GM19351 (cell line): ENCODE measurements at regions not wholly inside any gene's neighbourhood (a gene's known extent, or its start where the extent isn't known, plus 50 kb on each side); places are given as distances from the start of the nearest gene placed in this dataset.

Experiments used
- ATAC-seq: cut with Tn5 transposase; IDR thresholded peaks from one replicate; pipeline ENCODE4 v1.9.1; 2021; ENCODE audit warnings: mild to moderate bottlenecking, moderate library complexity; ENCODE audit not compliant: unreplicated experiment

GRCh38 chr1:29993950-29994349, 729.4 kb downstream of the MATN1 start:
- no peak for ATAC-seq

GRCh38 chr1:29991815-29992214, 731.6 kb downstream of the MATN1 start:
- no peak for ATAC-seq

DNA sequence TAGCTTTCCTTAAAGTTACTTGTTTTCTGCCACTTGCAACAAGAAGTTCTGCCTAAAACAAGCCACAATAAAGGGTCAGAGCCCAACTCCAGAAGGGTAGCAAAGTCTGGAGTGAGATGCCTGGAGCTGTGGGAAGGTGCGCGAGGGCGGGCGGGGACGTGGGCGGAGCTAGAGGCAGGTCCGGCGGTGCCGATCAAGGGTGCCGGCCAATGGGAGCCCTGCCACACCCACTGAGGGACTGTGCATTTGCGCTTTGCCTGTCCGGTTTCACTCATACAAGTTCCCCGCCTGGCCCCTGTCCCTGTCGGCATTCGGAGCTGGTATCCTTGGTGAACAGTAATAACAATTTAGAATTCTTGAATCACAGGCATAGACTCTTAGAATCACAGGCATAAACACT, 732.4 kb downstream of the MATN1 start:
- ATAC-seq, result no peak

DNA sequence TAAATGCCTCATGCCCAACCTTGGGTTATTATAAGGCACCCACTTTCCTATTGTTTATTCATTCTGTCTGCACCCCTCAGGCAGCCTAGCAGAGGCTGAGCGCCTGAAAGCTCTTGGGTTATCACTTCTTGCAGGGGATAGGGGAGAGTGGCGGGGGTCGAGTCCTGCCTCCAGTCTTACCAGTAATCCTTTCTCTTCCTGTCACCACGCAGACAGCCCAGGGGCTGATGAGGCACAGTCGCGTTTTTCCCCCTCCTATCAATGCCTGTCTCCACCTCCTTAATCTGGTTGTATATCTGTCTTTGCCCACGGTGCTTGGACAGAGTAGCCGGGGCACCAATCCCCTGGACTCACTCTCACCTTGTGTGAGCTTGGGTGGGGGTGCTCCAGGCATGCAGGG, 733.1 kb downstream of the MATN1 start:
- no peak for ATAC-seq

- no peak for ATAC-seq
Measured at GRCh38 chr1:29986986-29987385, 736.4 kb downstream of the MATN1 start.

DNA sequence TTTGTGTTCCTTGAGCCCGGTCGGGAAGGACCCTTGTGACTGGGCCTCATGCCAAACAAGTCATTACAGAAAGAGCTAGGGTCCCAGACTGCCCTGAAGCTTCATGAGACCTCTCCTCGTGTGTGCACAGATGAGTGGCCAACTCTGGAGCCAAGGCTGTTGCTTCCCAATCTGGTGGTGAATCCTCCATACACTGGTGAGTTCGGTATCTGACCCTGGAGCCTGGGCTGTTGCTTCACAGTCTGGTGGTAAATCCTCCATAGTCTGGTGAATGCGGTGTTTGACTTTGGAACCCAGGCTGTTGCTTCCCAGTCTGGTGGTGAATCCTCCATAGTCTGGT, 737.8 kb downstream of the MATN1 start:
- ATAC-seq, result no peak

GRCh38 chr1:29984862-29985605, 738.4 kb downstream of the MATN1 start:
- ATAC-seq, result no peak

- no peak for ATAC-seq
Measured at GRCh38 chr1:29984166-29984861, 739.1 kb downstream of the MATN1 start.

DNA sequence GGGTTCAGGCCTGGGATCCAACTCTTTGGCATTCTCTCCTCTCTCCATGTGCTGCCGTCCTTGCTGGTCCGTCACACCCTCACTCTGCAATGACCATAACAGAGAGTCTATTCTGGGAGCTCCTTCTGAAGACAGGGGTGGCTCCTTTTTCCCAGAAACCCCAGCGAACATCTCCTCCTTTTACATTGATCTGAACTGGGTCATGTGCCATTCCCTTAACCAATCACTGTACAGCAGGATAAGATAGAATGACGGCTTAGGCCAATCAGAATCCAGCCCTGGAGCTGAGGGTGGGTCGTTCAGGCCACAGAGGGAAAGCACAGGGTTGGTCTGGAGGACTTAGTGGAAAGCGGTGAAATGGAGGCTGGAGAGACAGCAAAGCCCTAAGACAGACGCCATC, 740.1 kb downstream of the MATN1 start:
- no peak for ATAC-seq

DNA sequence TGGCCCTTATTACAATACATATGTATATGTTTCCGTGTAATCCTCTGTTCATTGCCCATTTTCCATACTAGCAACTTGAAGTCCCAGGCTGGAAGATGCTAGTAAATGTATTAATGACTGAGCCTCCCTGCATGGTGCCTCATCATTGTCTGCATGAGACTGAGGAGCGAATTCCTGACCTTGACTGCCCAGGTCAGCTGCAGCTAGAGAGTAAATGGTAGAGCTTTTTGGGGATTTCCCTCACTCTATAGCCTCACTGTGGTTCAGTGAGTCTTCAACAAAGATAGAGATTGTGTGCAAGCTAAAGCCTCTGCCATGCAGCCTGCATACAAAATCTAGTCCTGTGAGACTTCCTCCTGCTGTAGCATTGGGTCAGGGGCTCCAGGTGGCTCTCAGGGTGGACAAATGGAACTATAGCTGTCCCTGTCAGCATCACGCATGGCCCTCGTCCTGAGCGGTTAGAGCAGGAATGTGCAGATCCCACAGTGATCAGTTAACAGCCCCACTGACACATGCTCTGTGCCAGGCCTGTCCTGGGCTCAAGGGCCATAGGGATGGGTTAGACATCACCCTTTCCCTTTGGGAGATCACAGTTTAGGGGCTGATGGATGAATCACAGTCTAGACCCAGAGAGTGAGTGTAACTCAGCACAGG, 741.7 kb downstream of the MATN1 start:
- no peak for ATAC-seq

- ATAC-seq, result no peak
Measured at GRCh38 chr1:29977550-29977949, 741.2 kb downstream of the PTPRU start.

DNA sequence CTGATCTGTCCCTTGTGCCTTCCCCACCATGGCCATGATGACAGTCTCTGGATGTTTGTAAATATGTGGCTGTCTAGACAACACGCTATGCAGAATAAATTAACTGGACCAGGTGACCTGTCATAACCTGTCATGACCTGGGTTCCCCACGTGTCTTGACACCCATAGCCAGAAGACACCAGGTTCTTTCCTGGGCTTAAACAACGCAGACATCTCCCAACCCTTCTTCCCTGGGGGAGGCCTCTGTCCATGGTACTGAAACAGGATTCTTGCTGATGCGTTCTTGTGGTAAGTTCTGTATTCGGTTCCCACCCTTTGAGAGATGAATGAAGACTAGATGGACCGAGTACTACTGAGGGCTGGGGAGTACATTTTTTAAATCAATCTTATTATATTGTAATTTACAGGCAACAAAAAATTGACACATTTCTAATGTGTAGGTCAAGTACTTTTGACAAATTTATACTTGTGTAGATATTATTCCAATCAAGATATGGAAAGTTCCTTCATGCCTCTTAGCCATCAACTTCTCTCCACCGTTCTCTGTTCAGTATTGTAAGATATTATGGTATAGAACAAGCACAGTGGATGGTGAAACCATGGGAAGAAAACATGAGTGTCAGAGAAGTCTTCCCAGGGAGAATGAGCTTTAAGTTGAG, 738.8 kb downstream of the PTPRU start:
- no peak for ATAC-seq

- no peak for ATAC-seq
Measured at GRCh38 chr1:29974316-29974724, 738.0 kb downstream of the PTPRU start.

DNA sequence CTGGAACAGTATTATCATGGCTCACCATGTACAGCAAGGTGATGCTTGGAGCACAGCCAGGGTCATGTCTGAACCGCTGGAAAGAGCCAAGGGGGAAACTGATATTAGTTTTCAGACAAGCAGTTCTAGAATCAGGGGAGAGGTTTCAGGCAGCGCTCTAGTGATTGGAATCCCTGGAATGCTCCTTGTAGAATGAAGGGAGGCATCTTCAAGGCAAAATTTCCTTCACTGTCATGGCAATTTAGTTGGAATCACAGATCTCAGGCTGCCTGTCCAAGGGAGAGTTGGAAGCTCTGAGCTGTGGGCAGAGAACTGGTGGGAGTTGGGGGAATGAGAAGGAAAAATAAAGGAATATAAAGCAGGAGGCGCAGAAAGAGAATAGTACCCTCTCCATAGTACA, 737.1 kb downstream of the PTPRU start:
- ATAC-seq, result no peak

- no peak for ATAC-seq
Measured at GRCh38 chr1:29972421-29973053, 736.2 kb downstream of the PTPRU start.

- ATAC-seq, result no peak
Measured at GRCh38 chr1:29971703-29972102, 735.4 kb downstream of the PTPRU start.

DNA sequence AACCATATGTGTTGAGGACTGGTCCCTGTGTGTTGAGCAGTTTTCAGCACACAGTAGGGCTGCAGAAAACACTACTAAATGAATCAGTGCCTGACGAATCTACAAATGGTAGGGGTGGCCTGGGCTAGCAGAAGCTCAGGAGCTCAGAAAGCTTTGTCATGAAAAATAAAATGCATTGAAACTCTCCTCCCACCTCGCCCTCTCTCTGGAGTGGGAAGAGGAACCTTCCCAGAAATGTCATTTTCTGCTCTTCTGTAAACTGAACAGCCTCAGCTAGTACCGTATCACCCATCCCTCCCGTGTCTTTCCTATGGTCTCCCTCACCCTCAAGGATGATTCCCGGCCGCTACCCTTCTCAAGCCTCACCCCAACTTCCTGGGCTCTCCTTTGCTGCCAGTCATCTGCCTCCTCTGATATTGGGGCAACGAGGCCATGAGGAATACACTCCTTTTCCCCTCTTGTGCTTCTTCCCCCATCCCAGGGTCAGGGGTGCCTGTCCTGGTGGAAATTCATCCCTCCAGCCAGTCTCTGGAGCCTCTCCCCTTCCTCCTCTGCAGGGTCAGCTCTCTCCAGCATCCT, 734.5 kb downstream of the PTPRU start:
- ATAC-seq, result no peak

DNA sequence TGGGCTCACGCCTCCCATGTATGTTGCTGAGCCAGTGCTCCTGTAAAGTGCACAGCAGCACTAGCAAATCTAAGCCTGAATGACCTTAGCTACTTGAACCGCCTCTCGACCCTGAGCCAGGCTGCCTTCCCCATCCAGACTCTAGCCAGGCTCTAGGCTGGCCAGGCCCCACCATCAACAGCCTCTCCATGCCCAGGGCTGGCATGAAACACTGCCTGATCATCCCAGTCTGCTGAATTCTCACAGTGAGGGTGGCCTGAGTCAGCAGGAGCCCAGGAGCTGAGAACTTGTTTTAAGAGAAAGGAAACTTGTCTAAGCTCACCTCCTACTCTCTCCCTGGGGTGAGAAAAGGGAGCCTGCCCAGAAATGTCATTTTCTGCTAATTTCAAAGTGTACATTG, 733.3 kb downstream of the PTPRU start:
- no peak for ATAC-seq

- ATAC-seq, result no peak
Measured at GRCh38 chr1:29967261-29967660, 730.9 kb downstream of the PTPRU start.

GRCh38 chr1:29966526-29967045, 730.3 kb downstream of the PTPRU start:
- no peak for ATAC-seq
